SK-N-MC (cell line): ENCODE measurements at regions not wholly inside any gene's neighbourhood (a gene's known extent, or its start where the extent isn't known, plus 50 kb on each side); places are given as distances from the start of the nearest gene placed in this dataset.

Experiments used
- DNase-seq: peaks from one replicate; pipeline ENCODE4 v3.0.0-alpha.2; 2011; ENCODE audit warnings: low read depth, low spot score
- H3K27ac ChIP-seq: fragments of 200-600 bp; sonication (generic); 2 replicates; pipeline ENCODE4 v1.5.1; 2016; ENCODE audit warnings: mixed run types
- H3K36me3 ChIP-seq: fragments of 200-600 bp; sonication (generic); 2 replicates; pipeline ENCODE4 v1.6.1; 2017; ENCODE audit warnings: antibody characterized with exemption, low read length, mixed read lengths; ENCODE audit not compliant: insufficient read depth
- H3K4me3 ChIP-seq: fragments of 200-600 bp; sonication (generic); 2 replicates; pipeline ENCODE4 v1.5.1; 2016
- H3K9ac ChIP-seq: fragments of 200-600 bp; sonication (generic); 2 replicates; pipeline ENCODE4 v1.8.0; 2017; ENCODE audit warnings: mixed run types, mixed read lengths; ENCODE audit not compliant: insufficient read length
- H3K9me3 ChIP-seq: fragments of 200-600 bp; sonication (generic); 2 replicates; pipeline ENCODE4 v1.6.1; 2017; ENCODE audit warnings: low read depth, mild to moderate bottlenecking, antibody characterized with exemption, low read length, moderate library complexity, mixed read lengths
- EZH2 ChIP-seq: fragments of 200-600 bp; sonication (generic); IDR thresholded peaks from one replicate; pipeline ENCODE4 v1.6.1; 2017; ENCODE audit warnings: antibody characterized with exemption
- FOXP2 ChIP-seq: optimal IDR thresholded peaks from 2 replicates; pipeline ENCODE3; 2011; ENCODE audit warnings: mild to moderate bottlenecking, moderate library complexity; ENCODE audit not compliant: insufficient read depth; ENCODE audit errors: extremely low read length, control extremely low read depth
- POLR2AphosphoS5 ChIP-seq: IDR thresholded peaks from 2 replicates; pipeline ENCODE4 v1.6.1; 2012; ENCODE audit warnings: mild to moderate bottlenecking, low read depth, low read length, borderline replicate concordance

DNA sequence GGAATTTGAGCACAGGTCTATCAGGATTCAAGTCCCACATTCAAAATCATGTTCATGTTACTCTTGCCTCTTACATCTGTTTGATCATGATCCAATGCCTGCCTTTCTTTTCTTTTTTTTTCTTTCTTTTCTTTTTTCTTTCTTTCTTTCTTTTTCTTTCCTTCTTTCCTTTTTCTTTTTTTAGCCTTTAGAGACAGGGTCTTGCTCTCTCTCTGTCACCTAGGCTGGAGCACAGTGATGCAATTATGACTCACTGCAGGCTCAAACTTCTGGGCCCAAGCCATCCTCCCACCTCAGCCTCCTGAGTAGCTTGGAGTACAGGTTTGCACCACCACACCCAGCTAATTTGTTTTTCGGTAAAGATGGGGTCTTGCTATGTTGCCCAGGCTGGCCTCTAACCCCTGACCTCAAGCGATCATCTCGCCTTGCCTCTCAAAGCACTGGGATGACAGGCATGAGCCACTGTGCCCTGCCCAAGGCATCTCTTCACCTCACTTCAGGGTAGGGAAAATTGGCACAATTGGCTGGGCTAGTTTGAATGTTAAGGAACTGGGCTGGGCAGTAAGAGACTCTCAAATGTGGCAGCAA, 359.2 kb downstream of the FBXW7 start:
- TF ChIP-seq EZH2 (no peak), FOXP2 (no peak), POLR2AphosphoS5 (no peak)
- no peaks in the 10 kb centered on the region for H3K9me3 ChIP-seq
- no peak for DNase-seq
- no peak overlapping the region for H3K4me3 ChIP-seq
- H3K36me3 ChIP-seq: no peaks in the 10 kb centered on the region
- no peak overlapping the region for H3K27ac ChIP-seq
- H3K9ac ChIP-seq: no peak overlapping the region

DNA sequence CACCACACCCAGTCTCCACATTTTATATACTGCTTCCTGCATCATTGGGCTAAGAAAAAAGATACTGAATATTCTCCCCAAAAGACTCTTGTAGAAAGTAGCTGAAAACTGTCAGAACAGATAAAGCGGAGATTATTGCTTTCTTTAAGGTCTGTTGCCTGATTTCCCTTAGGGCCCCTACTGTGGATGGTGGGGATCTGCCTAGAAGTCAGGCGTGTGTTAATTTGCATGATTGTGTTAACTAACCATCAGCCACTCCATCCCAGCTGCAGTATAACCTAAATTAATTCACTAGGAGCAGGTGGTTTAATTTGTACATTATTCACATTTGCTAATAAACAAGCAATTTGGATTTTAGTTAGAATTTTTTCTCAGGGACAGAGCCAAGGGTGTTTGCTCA, 360.3 kb downstream of the FBXW7 start:
- no peak overlapping the region for H3K4me3 ChIP-seq
- no peaks in the 10 kb centered on the region for H3K9me3 ChIP-seq
- H3K27ac ChIP-seq: no peak overlapping the region
- no peaks in the 10 kb centered on the region for H3K36me3 ChIP-seq
- no peak for TF ChIP-seq EZH2
- TF ChIP-seq FOXP2: no peak
- TF ChIP-seq POLR2AphosphoS5: no peak
- DNase-seq: no peak
- no peak overlapping the region for H3K9ac ChIP-seq

DNA sequence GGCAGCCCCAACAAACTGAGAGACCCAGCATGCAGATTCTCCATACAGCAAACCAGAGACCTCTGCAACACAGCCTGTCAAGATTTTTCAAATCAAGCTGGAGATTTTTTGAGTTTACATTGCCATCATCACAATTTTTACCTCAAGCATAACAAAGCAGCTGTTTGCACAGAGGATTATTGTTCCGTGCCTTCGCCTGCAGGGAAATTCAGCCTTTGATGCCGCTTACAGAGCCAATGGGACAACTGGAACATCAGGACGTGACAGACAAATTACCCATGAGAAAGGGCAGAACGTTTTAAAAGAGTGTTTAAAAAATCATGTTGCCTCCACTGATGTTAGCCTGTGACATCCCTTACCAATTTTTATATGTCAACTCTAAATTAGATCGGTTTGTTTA, 363.7 kb downstream of the FBXW7 start:
- no peak for DNase-seq
- no peaks in the 10 kb centered on the region for H3K36me3 ChIP-seq
- TF ChIP-seq EZH2 (no peak), POLR2AphosphoS5 (no peak), FOXP2 (no peak)

DNA sequence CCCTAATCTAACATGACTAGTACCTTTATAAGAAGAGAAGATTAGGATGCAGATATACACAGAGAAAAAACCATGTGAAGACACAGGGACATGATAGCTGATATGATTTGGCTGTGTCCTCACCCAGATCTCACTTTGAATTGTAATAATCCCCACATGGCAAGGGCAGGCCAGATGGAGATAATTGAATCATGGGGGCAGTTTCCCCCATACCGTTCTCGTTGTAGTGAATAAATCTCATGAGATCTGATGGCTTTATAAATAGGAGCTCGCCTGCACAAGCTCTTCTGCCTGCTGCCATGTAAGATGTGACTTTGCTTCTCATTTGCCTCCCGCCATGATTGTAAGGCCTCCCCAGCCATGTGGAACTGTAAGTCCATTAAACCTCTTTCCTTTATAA, 364.3 kb downstream of the FBXW7 start:
- Histone ChIP-seq H3K36me3 (no peaks in the 10 kb centered on the region), H3K9me3 (no peaks in the 10 kb centered on the region), H3K4me3 (no peak overlapping the region), H3K9ac (no peak overlapping the region), H3K27ac (no peak overlapping the region)
- no peak for TF ChIP-seq FOXP2
- DNase-seq: no peak

More for the DNA sequence above, 363.7 kb downstream of the FBXW7 start:
- Histone ChIP-seq H3K9me3 (no peaks in the 10 kb centered on the region), H3K9ac (no peak overlapping the region), H3K27ac (no peak overlapping the region), H3K4me3 (no peak overlapping the region)

DNA sequence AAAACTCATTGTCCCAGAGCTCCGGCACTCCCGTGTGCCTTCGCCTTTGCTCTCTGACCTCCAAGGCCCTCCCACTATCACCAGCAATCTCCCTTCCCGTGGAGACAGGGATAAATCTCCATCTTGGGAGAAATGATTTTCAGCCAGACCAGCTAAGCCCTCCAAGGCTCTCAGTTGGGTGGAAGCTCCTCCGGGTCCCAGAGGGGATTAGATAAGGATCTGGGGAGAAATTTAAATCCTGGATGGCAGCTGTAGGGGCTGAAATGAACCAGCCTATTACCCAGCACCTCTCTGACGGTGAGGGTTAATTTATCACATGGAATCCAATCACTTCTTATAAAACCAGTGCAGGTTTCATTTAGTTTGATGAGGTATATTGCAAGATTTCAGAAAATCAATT, 366.2 kb downstream of the FBXW7 start:
- TF ChIP-seq FOXP2: no peak
- no peak for TF ChIP-seq POLR2AphosphoS5
- TF ChIP-seq EZH2: no peak
- Histone ChIP-seq H3K4me3 (no peak overlapping the region), H3K27ac (no peak overlapping the region), H3K9ac (no peak overlapping the region), H3K36me3 (no peaks in the 10 kb centered on the region), H3K9me3 (no peaks in the 10 kb centered on the region)
- no peak for DNase-seq

DNA sequence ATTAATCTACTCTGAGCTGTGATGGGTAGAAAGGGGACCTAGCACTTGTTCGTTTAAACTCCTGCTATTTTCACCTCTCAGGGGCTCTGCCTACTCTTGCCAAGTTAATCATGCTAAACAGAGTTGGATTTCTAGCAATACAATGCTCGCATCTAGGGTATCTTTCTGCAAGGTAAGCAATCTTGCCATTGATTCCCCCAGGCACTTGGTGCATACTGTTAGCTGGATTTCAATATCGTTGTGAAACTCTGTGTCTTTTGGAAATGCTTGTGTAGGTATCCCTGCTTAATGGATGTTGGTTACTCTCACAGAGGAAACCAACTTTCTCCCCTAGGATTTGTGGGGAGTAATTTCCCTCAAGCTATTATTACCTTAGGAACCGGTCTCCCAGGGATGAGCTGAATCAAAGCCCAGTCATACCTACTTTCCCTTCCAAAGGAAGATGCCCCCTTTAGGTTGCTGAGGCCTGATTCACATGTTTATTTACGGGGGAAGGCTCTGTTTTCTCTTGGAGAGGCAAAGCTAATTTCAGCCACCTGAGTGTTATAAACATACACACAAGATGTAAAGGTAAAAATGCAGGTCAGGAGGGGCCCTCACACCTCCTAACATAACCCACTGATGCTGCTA, 366.8 kb downstream of the FBXW7 start:
- H3K4me3 ChIP-seq: no peak overlapping the region
- no peak for DNase-seq
- H3K9me3 ChIP-seq: no peaks in the 10 kb centered on the region
- H3K9ac ChIP-seq: no peak overlapping the region
- no peak overlapping the region for H3K27ac ChIP-seq
- no peaks in the 10 kb centered on the region for H3K36me3 ChIP-seq
- no peak for TF ChIP-seq EZH2
- TF ChIP-seq FOXP2: no peak
- no peak for TF ChIP-seq POLR2AphosphoS5

DNA sequence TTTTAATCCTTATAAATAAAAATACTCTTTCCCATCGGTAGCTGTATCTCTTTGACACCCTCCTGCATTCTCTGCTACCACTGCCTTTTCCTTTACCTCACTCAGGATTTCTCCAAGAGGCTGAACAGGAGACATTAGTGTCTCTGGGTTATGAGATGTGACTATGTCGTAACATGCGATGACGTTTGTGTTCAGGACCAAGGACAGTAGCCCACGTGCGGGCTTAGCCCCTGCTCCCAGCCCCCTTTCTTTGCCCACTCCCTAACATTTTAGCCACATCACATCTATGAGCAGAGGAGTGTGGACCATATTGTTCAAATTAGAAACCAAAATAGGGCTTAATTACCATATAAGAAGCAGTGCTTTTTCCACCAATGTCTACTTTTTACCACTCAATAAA, 369.3 kb downstream of the FBXW7 start:
- peak; percentile 6 for DNase-seq
- H3K9ac ChIP-seq: no peak overlapping the region
- no peak overlapping the region for H3K27ac ChIP-seq
- H3K9me3 ChIP-seq: no peaks in the 10 kb centered on the region
- H3K36me3 ChIP-seq: no peaks in the 10 kb centered on the region
- TF ChIP-seq POLR2AphosphoS5 (no peak), FOXP2 (no peak), EZH2 (no peak)
- no peak overlapping the region for H3K4me3 ChIP-seq

DNA sequence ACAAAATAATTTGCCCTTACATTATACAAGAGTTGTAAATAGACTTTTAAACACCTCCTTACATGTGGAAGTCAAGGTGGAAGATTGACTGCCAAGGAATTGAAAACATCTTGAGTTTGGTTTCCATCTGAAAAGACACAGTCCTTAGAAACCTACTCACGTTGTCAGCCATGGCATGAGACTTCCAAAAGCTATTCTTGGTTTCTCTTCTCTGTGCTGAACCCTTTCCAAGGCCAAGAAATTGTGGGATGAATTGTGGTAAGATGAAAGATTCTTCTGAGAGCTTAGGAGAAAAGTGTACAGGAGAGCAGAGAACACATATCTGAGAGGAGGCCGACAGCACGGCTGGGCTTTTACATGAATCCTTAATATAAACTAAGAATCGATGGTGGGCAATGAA, 370.0 kb downstream of the FBXW7 start:
- no peaks in the 10 kb centered on the region for H3K36me3 ChIP-seq
- H3K9me3 ChIP-seq: no peaks in the 10 kb centered on the region
- H3K9ac ChIP-seq: no peak overlapping the region
- TF ChIP-seq POLR2AphosphoS5 (no peak), EZH2 (no peak), FOXP2 (no peak)
- no peak overlapping the region for H3K27ac ChIP-seq
- no peak overlapping the region for H3K4me3 ChIP-seq
- no peak for DNase-seq

DNA sequence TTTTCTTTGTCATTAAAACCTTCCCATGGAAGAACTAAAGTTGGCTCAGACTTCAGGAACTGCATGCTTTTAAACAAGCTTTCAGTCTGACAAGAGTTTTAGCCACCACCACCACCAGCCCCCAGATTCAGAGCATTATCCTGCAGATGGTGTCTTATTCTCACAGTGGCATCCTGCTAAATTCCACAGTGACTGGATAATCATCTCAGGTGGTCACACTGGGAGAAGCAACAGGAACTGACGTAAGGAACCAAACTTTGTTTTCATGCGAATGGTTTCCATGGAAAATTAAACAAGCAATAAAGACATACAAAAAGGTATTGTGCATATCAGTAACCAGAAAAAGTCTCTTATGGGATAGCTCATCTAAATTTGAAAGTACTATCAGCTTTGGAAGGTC, 370.7 kb downstream of the FBXW7 start:
- no peak for DNase-seq
- H3K27ac ChIP-seq: no peak overlapping the region
- no peak overlapping the region for H3K9ac ChIP-seq
- H3K4me3 ChIP-seq: no peak overlapping the region
- no peak for TF ChIP-seq EZH2
- no peak for TF ChIP-seq POLR2AphosphoS5
- TF ChIP-seq FOXP2: no peak
- H3K9me3 ChIP-seq: no peaks in the 10 kb centered on the region
- H3K36me3 ChIP-seq: no peaks in the 10 kb centered on the region

DNA sequence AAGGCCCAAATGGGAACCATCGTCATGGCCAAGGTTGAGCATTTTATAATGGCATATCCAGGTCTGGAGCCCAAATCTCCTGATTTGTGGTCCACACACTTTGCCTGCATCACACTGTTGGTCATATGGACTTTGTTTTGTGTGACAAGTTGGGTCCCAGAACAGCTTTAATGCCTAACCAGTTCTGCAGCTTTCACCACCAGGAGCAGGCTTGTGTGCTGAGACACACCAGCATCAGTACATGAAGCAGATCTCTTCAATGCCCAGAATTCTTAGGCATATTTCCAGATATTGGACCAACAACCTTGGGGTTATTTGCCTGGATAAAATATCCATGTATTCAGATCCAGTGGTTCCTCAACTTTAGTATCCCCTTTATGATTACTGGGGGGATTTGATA, 371.3 kb downstream of the FBXW7 start:
- Histone ChIP-seq H3K9ac (no peak overlapping the region), H3K36me3 (no peaks in the 10 kb centered on the region), H3K9me3 (no peaks in the 10 kb centered on the region), H3K27ac (no peak overlapping the region), H3K4me3 (no peak overlapping the region)
- no peak for TF ChIP-seq POLR2AphosphoS5
- TF ChIP-seq FOXP2: no peak
- no peak for TF ChIP-seq EZH2
- no peak for DNase-seq
